Gastrocnemius medialis (tissue), 4 donors: ENCODE measurements at regions not wholly inside any gene's neighbourhood (a gene's known extent, or its start where the extent isn't known, plus 50 kb on each side); places are given as distances from the start of the nearest gene placed in this dataset.

Source experiments
- POLR2A ChIP-seq, 2 donors: fragments of 450-650 bp; IDR thresholded peaks; one replicate each; pipeline ENCODE4 v1.6.1; 2017; ENCODE audit warnings: antibody characterized with exemption in 2 of 2, mild to moderate bottlenecking in 2 of 2, moderate library complexity in 2 of 2
- TF ChIP-seq, protein P1 (sequence below), 5 experiments: fragments of 450-650 bp in 3 of 5; fragments of 200-600 bp in 2 of 5; sonication (generic) in 2 of 5; IDR thresholded peaks in 4 of 5; conservative IDR thresholded peaks in 1 of 5; 1 replicate in 4 of 5; 2 replicates in 1 of 5; pipeline ENCODE4 v1.5.1; 2016 to 2019; ENCODE audit warnings: antibody characterized with exemption in 5 of 5, mild to moderate bottlenecking in 3 of 5, moderate library complexity in 3 of 5

DNA sequence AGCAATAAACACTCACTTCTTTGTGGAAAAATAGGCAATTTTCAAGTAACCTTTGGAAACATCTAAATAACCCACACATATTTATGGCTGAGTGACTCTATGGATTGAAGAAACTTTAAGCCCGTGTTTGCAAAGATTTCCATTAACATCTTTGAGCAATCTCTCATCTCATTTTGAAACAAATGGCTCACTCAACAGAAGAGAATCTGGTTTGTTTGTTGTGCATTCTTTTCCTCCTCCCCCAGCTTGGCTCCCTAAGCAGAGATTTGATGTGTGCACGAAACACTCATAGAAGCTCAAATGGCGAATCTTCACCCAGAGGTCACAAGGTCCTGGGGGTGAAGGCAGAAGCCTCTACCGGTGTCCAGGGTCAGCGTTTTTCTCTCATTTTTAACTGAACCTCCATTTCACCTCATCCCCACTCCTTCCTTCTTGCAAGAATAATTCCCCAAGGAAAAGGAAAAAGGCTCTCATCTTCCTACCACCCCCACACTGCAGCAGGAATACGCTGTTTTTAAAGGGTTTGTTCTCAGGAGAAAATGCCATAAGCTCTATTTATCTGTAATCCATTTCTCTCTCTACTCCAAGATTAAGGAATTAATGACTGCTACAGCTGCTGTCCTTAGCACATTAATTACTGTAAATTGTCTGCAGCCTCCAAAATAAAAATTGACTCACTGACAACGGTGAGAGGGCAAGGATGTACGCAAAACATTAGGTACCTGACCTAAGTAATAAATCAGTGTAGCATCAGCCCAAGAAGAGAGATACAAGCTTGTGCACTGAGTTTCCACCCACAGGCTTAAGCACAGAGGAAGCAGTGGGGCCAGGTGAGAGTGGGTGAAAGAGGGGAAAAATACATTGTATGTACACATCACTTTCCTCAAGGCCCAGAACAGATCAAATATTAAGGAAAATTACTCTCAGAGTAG, 307.6 kb upstream of the NOCT start:
- TF ChIP-seq, protein P1, sequence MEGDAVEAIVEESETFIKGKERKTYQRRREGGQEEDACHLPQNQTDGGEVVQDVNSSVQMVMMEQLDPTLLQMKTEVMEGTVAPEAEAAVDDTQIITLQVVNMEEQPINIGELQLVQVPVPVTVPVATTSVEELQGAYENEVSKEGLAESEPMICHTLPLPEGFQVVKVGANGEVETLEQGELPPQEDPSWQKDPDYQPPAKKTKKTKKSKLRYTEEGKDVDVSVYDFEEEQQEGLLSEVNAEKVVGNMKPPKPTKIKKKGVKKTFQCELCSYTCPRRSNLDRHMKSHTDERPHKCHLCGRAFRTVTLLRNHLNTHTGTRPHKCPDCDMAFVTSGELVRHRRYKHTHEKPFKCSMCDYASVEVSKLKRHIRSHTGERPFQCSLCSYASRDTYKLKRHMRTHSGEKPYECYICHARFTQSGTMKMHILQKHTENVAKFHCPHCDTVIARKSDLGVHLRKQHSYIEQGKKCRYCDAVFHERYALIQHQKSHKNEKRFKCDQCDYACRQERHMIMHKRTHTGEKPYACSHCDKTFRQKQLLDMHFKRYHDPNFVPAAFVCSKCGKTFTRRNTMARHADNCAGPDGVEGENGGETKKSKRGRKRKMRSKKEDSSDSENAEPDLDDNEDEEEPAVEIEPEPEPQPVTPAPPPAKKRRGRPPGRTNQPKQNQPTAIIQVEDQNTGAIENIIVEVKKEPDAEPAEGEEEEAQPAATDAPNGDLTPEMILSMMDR (IDR thresholded peaks at IDR 0.05 in 4 of 5, conservative IDR thresholded peaks at IDR 0.05 in 1 of 5): no peak
- TF ChIP-seq POLR2A (IDR thresholded peaks at IDR 0.05): no peak
